ENCODE measurements at regions not wholly inside any gene's neighbourhood (a gene's known extent, or its start where the extent isn't known, plus 50 kb on each side); places are given as distances from the start of the nearest gene placed in this dataset.

GRCh38 chr5:142425286-142426065 is 100.7 kb upstream of the SPRY4 start:
- no peak for TF ChIP-seq CTCF (IDR thresholded peaks at IDR 0.05; ENCODE audit: low read depth, low read length, missing control alignments)
- no peak for DNase-seq (ENCODE audit: low read depth)
- no peak overlapping the region for H3K4me3 ChIP-seq (ENCODE audit: low read depth, low read length)

GRCh38 chr5:142422429-142422828 is 97.6 kb upstream of the SPRY4 start:
- no peak for TF ChIP-seq CTCF (IDR thresholded peaks at IDR 0.05; ENCODE audit: low read depth, low read length, missing control alignments)
- no peak for DNase-seq (ENCODE audit: low read depth)
- no peak overlapping the region for H3K4me3 ChIP-seq (ENCODE audit: low read depth, low read length)

- no peak for TF ChIP-seq CTCF (IDR thresholded peaks at IDR 0.05; ENCODE audit: low read depth, low read length, missing control alignments)
- H3K4me3 ChIP-seq (ENCODE audit: low read depth, low read length): no peak overlapping the region
- peak; percentile 4 for DNase-seq (ENCODE audit: low read depth)
Observed at GRCh38 chr5:142421621-142422397, 97.0 kb upstream of the SPRY4 start.

GRCh38 chr5:142421228-142421617 is 96.4 kb upstream of the SPRY4 start:
- TF ChIP-seq CTCF (IDR thresholded peaks at IDR 0.05; ENCODE audit: low read depth, low read length, missing control alignments): no peak
- no peak for DNase-seq (ENCODE audit: low read depth)
- no peak overlapping the region for H3K4me3 ChIP-seq (ENCODE audit: low read depth, low read length)

GRCh38 chr5:142420561-142421227 is 95.9 kb upstream of the SPRY4 start:
- no peak for DNase-seq (ENCODE audit: low read depth)
- no peak overlapping the region for H3K4me3 ChIP-seq (ENCODE audit: low read depth, low read length)
- no peak for TF ChIP-seq CTCF (IDR thresholded peaks at IDR 0.05; ENCODE audit: low read depth, low read length, missing control alignments)

GRCh38 chr5:142412581-142412980 is 87.8 kb upstream of the SPRY4 start:
- H3K4me3 ChIP-seq (ENCODE audit: low read depth, low read length): no peak overlapping the region
- DNase-seq (ENCODE audit: low read depth): no peak
- no peak for TF ChIP-seq CTCF (IDR thresholded peaks at IDR 0.05; ENCODE audit: low read depth, low read length, missing control alignments)
